Prostate gland (tissue), 2 donors: ENCODE measurements at regions not wholly inside any gene's neighbourhood (a gene's known extent, or its start where the extent isn't known, plus 50 kb on each side); places are given as distances from the start of the nearest gene placed in this dataset.

ENCODE experiments used
- DNase-seq: peaks from one replicate; pipeline ENCODE4 v3.0.0-alpha.2; 2019; ENCODE audit warnings: low spot score
- H3K27ac ChIP-seq, 2 donors: fragments of 200-600 bp; sonication (generic); 2 replicates each; pipeline ENCODE4 v1.5.1; 2017 to 2019
- H3K27me3 ChIP-seq: fragments of 200-600 bp; sonication (generic); replicated peaks from 2 replicates; pipeline ENCODE4 v1.5.1; 2019; ENCODE audit not compliant: insufficient read depth
- H3K36me3 ChIP-seq, 2 donors: fragments of 200-600 bp; sonication (generic); 1 replicate in 1 of 2; 2 replicates in 1 of 2; pipeline versions ENCODE4 v1.5.1 to v1.8.1; 2017 to 2019
- H3K4me1 ChIP-seq: fragments of 200-600 bp; sonication (generic); replicated peaks from 2 replicates; pipeline ENCODE4 v1.5.1; 2019
- H3K4me3 ChIP-seq, 2 donors: fragments of 200-600 bp; sonication (generic); 2 replicates each; pipeline ENCODE4 v1.5.1; 2017 to 2019
- H3K9me3 ChIP-seq: fragments of 200-600 bp; sonication (generic); 2 replicates; pipeline ENCODE4 v1.5.1; 2017
- CTCF ChIP-seq, 4 experiments: fragments of 200-600 bp in 2 of 4; fragments of 450-650 bp in 2 of 4; sonication (generic) in 2 of 4; IDR thresholded peaks; 1 replicate in 3 of 4; 2 replicates in 1 of 4; pipeline ENCODE4 v1.5.1; 2016 to 2019; ENCODE audit warnings: antibody characterized with exemption in 4 of 4, mild to moderate bottlenecking in 2 of 4, moderate library complexity in 2 of 4
- POLR2A ChIP-seq: fragments of 450-650 bp; IDR thresholded peaks from one replicate; pipeline ENCODE4 v1.6.1; 2016; ENCODE audit warnings: antibody characterized with exemption, mild to moderate bottlenecking
- POLR2AphosphoS5 ChIP-seq: sonication (generic); formaldehyde crosslinking; IDR thresholded peaks from one replicate; pipeline ENCODE4 v1.6.1; 2017; ENCODE audit warnings: antibody characterized with exemption
- WGBS: methylation state at CpG from one replicate; pipeline ENCODE4 v1.1.5; 2018; 5-methylcytosine and 5-hydroxymethylcytosine counted together
- intact Hi-C: fragments of 100-400 bp; cut with DNase I; formaldehyde crosslinking; loops from one replicate; pipeline ENCODE4 v1.14.2; 2022

- Histone ChIP-seq H3K4me1 (no peaks in the 10 kb centered on the region), H3K9me3 (no peaks in the 10 kb centered on the region), H3K27me3 (no peaks in the 10 kb centered on the region), H3K4me3 (no peak overlapping the region), H3K27ac (no peak overlapping the region), H3K36me3 (no peaks in the 10 kb centered on the region)
- peak; percentile 7 for DNase-seq
- WGBS: 54% methylated on average over 16 of the region's 16 CpGs
- TF ChIP-seq CTCF (IDR thresholded peaks at IDR 0.05) (peak; percentile 39 to 71 (median 50)), POLR2AphosphoS5 (no peak)
- intact Hi-C loops: no loop called here
Observed at GRCh38 chr18:2104620-2105462, 466.5 kb downstream of the METTL4 start.

- intact Hi-C loops: no loop called here
- Histone ChIP-seq H3K4me3 (no peak overlapping the region), H3K27me3 (no peaks in the 10 kb centered on the region), H3K9me3 (no peaks in the 10 kb centered on the region), H3K27ac (no peak overlapping the region), H3K36me3 (no peaks in the 10 kb centered on the region), H3K4me1 (no peaks in the 10 kb centered on the region)
- 86% methylated on average over 6 of the region's 6 CpGs for WGBS
- TF ChIP-seq POLR2AphosphoS5 (no peak), POLR2A (no peak), CTCF (IDR thresholded peaks at IDR 0.05) (no peak)
- DNase-seq: no peak
Observed at GRCh38 chr18:2108591-2108990, 462.7 kb downstream of the METTL4 start.

GRCh38 chr18:2111456-2111855 is 459.8 kb downstream of the METTL4 start:
- Histone ChIP-seq H3K27me3 (no peaks in the 10 kb centered on the region), H3K27ac (no peak overlapping the region), H3K4me3 (no peak overlapping the region), H3K9me3 (no peaks in the 10 kb centered on the region), H3K4me1 (no peaks in the 10 kb centered on the region), H3K36me3 (no peaks in the 10 kb centered on the region)
- DNase-seq: no peak
- intact Hi-C loops: no loop called here
- TF ChIP-seq POLR2AphosphoS5 (no peak), CTCF (IDR thresholded peaks at IDR 0.05) (no peak), POLR2A (no peak)
- 92% methylated on average over 3 of the region's 3 CpGs for WGBS

- Histone ChIP-seq H3K36me3 (no peaks in the 10 kb centered on the region), H3K4me1 (no peaks in the 10 kb centered on the region), H3K27ac (no peak overlapping the region), H3K4me3 (no peak overlapping the region), H3K9me3 (no peaks in the 10 kb centered on the region), H3K27me3 (no peaks in the 10 kb centered on the region)
- 64% methylated on average over 8 of the region's 8 CpGs for WGBS
- no peak for DNase-seq
- intact Hi-C loops: no loop called here
- TF ChIP-seq POLR2AphosphoS5: no peak
- no peak for TF ChIP-seq POLR2A
- TF ChIP-seq CTCF (IDR thresholded peaks at IDR 0.05): no peak
Observed at GRCh38 chr18:2112435-2113045, 458.8 kb downstream of the METTL4 start.

GRCh38 chr18:2114289-2114688 is 457.0 kb downstream of the METTL4 start:
- Histone ChIP-seq H3K36me3 (no peaks in the 10 kb centered on the region), H3K27ac (no peak overlapping the region), H3K9me3 (no peaks in the 10 kb centered on the region), H3K27me3 (no peaks in the 10 kb centered on the region), H3K4me1 (no peaks in the 10 kb centered on the region), H3K4me3 (no peak overlapping the region)
- 45% methylated on average over 2 of the region's 2 CpGs for WGBS
- intact Hi-C loops: no loop called here
- TF ChIP-seq POLR2A (no peak), POLR2AphosphoS5 (no peak), CTCF (IDR thresholded peaks at IDR 0.05) (no peak)
- no peak for DNase-seq
